ENCODE measurements at regions not wholly inside any gene's neighbourhood (a gene's known extent, or its start where the extent isn't known, plus 50 kb on each side); places are given as distances from the start of the nearest gene placed in this dataset.

GRCh38 chr14:81849714-81850113 lies 316.1 kb upstream of the SEL1L start:
- FAIRE-seq = no peak

GRCh38 chr14:81855007-81855406 lies 321.4 kb upstream of the SEL1L start:
- no peak for FAIRE-seq

GRCh38 chr14:81859046-81859445 lies 325.4 kb upstream of the SEL1L start:
- no peak for FAIRE-seq

GRCh38 chr14:81868172-81868571 lies 334.5 kb upstream of the SEL1L start:
- FAIRE-seq = no peak

GRCh38 chr14:81871706-81872105 lies 338.1 kb upstream of the SEL1L start:
- FAIRE-seq = no peak

- FAIRE-seq = no peak
These were observed 350.7 kb upstream of the SEL1L start for GRCh38 chr14:81884382-81884781.

- FAIRE-seq = no peak
These were observed 352.9 kb upstream of the SEL1L start for GRCh38 chr14:81886588-81886987.

GRCh38 chr14:81889529-81889928 lies 355.9 kb upstream of the SEL1L start:
- FAIRE-seq = no peak

- FAIRE-seq = no peak
These were observed 356.4 kb upstream of the SEL1L start for GRCh38 chr14:81890020-81890419.

GRCh38 chr14:81903477-81903876 lies 369.8 kb upstream of the SEL1L start:
- no peak for FAIRE-seq

- FAIRE-seq = no peak
These were observed 393.4 kb upstream of the SEL1L start for GRCh38 chr14:81927070-81927469.

GRCh38 chr14:81931828-81932227 lies 398.2 kb upstream of the SEL1L start:
- FAIRE-seq = no peak

- no peak for FAIRE-seq
These were observed 402.7 kb upstream of the SEL1L start for GRCh38 chr14:81936348-81936747.

GRCh38 chr14:81936902-81937301 lies 403.2 kb upstream of the SEL1L start:
- FAIRE-seq = no peak

- no peak for FAIRE-seq
These were observed 404.7 kb upstream of the SEL1L start for GRCh38 chr14:81938341-81938740.

GRCh38 chr14:81940651-81941050 lies 407.0 kb upstream of the SEL1L start:
- no peak for FAIRE-seq

GRCh38 chr14:81942071-81942470 lies 408.4 kb upstream of the SEL1L start:
- no peak for FAIRE-seq

- no peak for FAIRE-seq
These were observed 412.7 kb upstream of the SEL1L start for GRCh38 chr14:81946375-81946774.

GRCh38 chr14:81946834-81947798 lies 413.5 kb upstream of the SEL1L start:
- no peak for FAIRE-seq

- no peak for FAIRE-seq
These were observed 419.3 kb upstream of the SEL1L start for GRCh38 chr14:81952917-81953316.

- no peak for FAIRE-seq
These were observed 419.8 kb upstream of the SEL1L start for GRCh38 chr14:81953419-81953818.

GRCh38 chr14:81955123-81955522 lies 421.5 kb upstream of the SEL1L start:
- FAIRE-seq = no peak

GRCh38 chr14:81960781-81961180 lies 427.1 kb upstream of the SEL1L start:
- FAIRE-seq = no peak

GRCh38 chr14:81963846-81964245 lies 430.2 kb upstream of the SEL1L start:
- FAIRE-seq = no peak

- no peak for FAIRE-seq
These were observed 436.7 kb upstream of the SEL1L start for GRCh38 chr14:81970307-81970706.
